Aorta (tissue), 5 donors: ENCODE measurements at regions not wholly inside any gene's neighbourhood (a gene's known extent, or its start where the extent isn't known, plus 50 kb on each side); places are given as distances from the start of the nearest gene placed in this dataset.

ENCODE experiments used
- ATAC-seq: fragments of 200-7000 bp; cut with Tn5 transposase; one replicate; pipeline ENCODE4 v1.9.1; 2022; ENCODE audit warnings: moderate library complexity; ENCODE audit not compliant: low FRiP score
- DNase-seq, 2 donors: peaks; one replicate each; pipeline ENCODE4 v3.0.0-alpha.2; 2020
- H3K27ac ChIP-seq, 2 donors: one replicate each; pipeline ENCODE4 v1.5.1; 2013; ENCODE audit warnings: low read length in 2 of 2, mild to moderate bottlenecking in 2 of 2, moderate library complexity in 2 of 2, control low read depth in 1 of 2, inconsistent platforms in 1 of 2, low read depth in 1 of 2
- H3K27me3 ChIP-seq, 2 donors: one replicate each; pipeline ENCODE4 v1.6.1; 2013; ENCODE audit warnings: control low read depth in 1 of 2, low read length in 1 of 2, mild to moderate bottlenecking in 1 of 2, moderate library complexity in 1 of 2; ENCODE audit not compliant: insufficient read depth in 2 of 2, control insufficient read depth in 1 of 2
- H3K36me3 ChIP-seq, 2 donors: one replicate each; pipeline ENCODE4 v1.6.1; 2013; ENCODE audit warnings: control low read depth in 1 of 2, low read length in 1 of 2, mild to moderate bottlenecking in 1 of 2; ENCODE audit not compliant: insufficient read depth in 2 of 2, control insufficient read depth in 1 of 2
- H3K4me1 ChIP-seq, 2 donors: one replicate each; pipeline ENCODE4 v1.6.1; 2013; ENCODE audit warnings: low read length in 2 of 2, control low read depth in 1 of 2, mild to moderate bottlenecking in 1 of 2, moderate library complexity in 1 of 2; ENCODE audit not compliant: insufficient read depth in 2 of 2, control insufficient read depth in 1 of 2
- H3K4me3 ChIP-seq, 2 donors: one replicate each; pipeline ENCODE4 v1.5.1; 2013; ENCODE audit warnings: low read length in 2 of 2, control low read depth in 1 of 2, mild to moderate bottlenecking in 1 of 2
- H3K9me3 ChIP-seq: one replicate; pipeline ENCODE4 v1.6.1; 2013; ENCODE audit warnings: mild to moderate bottlenecking, low read length; ENCODE audit not compliant: control insufficient read depth
- WGBS, 2 donors: extraction: QIAGEN DNeasy Blood & Tissue Kit; methylation state at CpG; one replicate each; pipeline ENCODE4 v1.1.7; 2013; 5-methylcytosine and 5-hydroxymethylcytosine counted together
- intact Hi-C, 2 donors: fragments of 100-400 bp; cut with DNase I; formaldehyde crosslinking; loops; one replicate each; pipeline versions ENCODE4 v1.14.2 to v1.15.0; 2022
- donor health status: healthy with polysubstance abuse.
- donor health status: Bipolar disorder and iron deficiency.
- donor health status: DM: no; HTN: no; CAD: no.
- donor health status: DM: no; HTN: no; CAD: no.
- donor health status: DM: yes; HTN: yes; CAD: no.

- Histone ChIP-seq H3K9me3 (no peaks in the 10 kb centered on the region), H3K27ac (no peak overlapping the region), H3K36me3 (no peaks in the 10 kb centered on the region), H3K4me3 (no peak overlapping the region), H3K4me1 (no peaks in the 10 kb centered on the region), H3K27me3 (no peaks in the 10 kb centered on the region)
- WGBS, 2 donors: 72 to 86% methylated on average over 5 of the region's 5 CpGs
- intact Hi-C loops: loop anchor here in 1 of 2 donors (10.0 kb wide), 1 partner anchor 138 kb away; the partner anchor contains the start of gene NAMPT
- DNase-seq (no peak), ATAC-seq (no peak)
These were observed 138.3 kb upstream of the NAMPT start for GRCh38 chr7:106423111-106423510.

- H3K36me3 ChIP-seq: no peaks in the 10 kb centered on the region
- H3K27ac ChIP-seq: no peak overlapping the region
- ATAC-seq: peak; percentile 71
- 9 to 17% methylated on average over 6 of the region's 6 CpGs for WGBS, 2 donors
- H3K27me3 ChIP-seq: no peaks in the 10 kb centered on the region
- DNase-seq: peak; percentile 88
- no peak overlapping the region for H3K4me3 ChIP-seq
- H3K4me1 ChIP-seq: no peaks in the 10 kb centered on the region
- intact Hi-C loops: loop anchor here in 1 of 2 donors (10.0 kb wide), 1 partner anchor 136 kb away; the partner anchor contains the start of gene NAMPT
- H3K9me3 ChIP-seq: peaks cover 1% of the 10 kb centered on the region
These were observed 136.5 kb upstream of the NAMPT start for GRCh38 chr7:106421181-106421762.

- Histone ChIP-seq H3K4me3 (no peak overlapping the region), H3K27me3 (no peaks in the 10 kb centered on the region), H3K4me1 (no peaks in the 10 kb centered on the region), H3K9me3 (peaks cover 1% of the 10 kb centered on the region), H3K36me3 (no peaks in the 10 kb centered on the region), H3K27ac (no peak overlapping the region)
- intact Hi-C loops: loop anchor here in 1 of 2 donors (10.0 kb wide), 1 partner anchor 136 kb away; the partner anchor contains the start of gene NAMPT
- WGBS, 2 donors: 53 to 62% methylated on average over 5 of the region's 5 CpGs
- ATAC-seq (no peak), DNase-seq (no peak)
These were observed 136.0 kb upstream of the NAMPT start for GRCh38 chr7:106420736-106421135.

- intact Hi-C loops: loop anchor here in 1 of 2 donors (10.0 kb wide), 1 partner anchor 135 kb away; the partner anchor contains the start of gene NAMPT
- no peaks in the 10 kb centered on the region for H3K36me3 ChIP-seq
- ATAC-seq: no peak
- DNase-seq: no peak
- H3K9me3 ChIP-seq: peaks cover 1% of the 10 kb centered on the region
- H3K27me3 ChIP-seq: no peaks in the 10 kb centered on the region
- WGBS, 2 donors: 84 to 93% methylated on average over 2 of the region's 2 CpGs
- no peak overlapping the region for H3K27ac ChIP-seq
- H3K4me3 ChIP-seq: no peak overlapping the region
- no peaks in the 10 kb centered on the region for H3K4me1 ChIP-seq
These were observed 135.4 kb upstream of the NAMPT start for GRCh38 chr7:106420210-106420609.

GRCh38 chr7:106419455-106420182 is 134.8 kb upstream of the NAMPT start:
- no peak overlapping the region for H3K4me3 ChIP-seq
- no peaks in the 10 kb centered on the region for H3K4me1 ChIP-seq
- intact Hi-C loops: loop anchor here in 1 of 2 donors (10.0 kb wide), 1 partner anchor 135 kb away; the partner anchor contains the start of gene NAMPT
- WGBS, 2 donors: 94 to 96% methylated on average over 9 of the region's 9 CpGs
- no peaks in the 10 kb centered on the region for H3K36me3 ChIP-seq
- DNase-seq (no peak), ATAC-seq (no peak)
- H3K9me3 ChIP-seq: peaks cover 1% of the 10 kb centered on the region
- H3K27me3 ChIP-seq: no peaks in the 10 kb centered on the region
- H3K27ac ChIP-seq: no peak overlapping the region

GRCh38 chr7:106418526-106418925 is 133.7 kb upstream of the NAMPT start:
- H3K27ac ChIP-seq: no peak overlapping the region
- no peaks in the 10 kb centered on the region for H3K4me1 ChIP-seq
- intact Hi-C loops: no loop called here

GRCh38 chr7:106418094-106418493 is 133.3 kb upstream of the NAMPT start:
- intact Hi-C loops: no loop called here
- H3K4me1 ChIP-seq: no peaks in the 10 kb centered on the region

More at GRCh38 chr7:106418526-106418925, 133.7 kb upstream of the NAMPT start:
- Histone ChIP-seq H3K9me3 (peaks cover 1% of the 10 kb centered on the region), H3K4me3 (no peak overlapping the region), H3K27me3 (no peaks in the 10 kb centered on the region), H3K36me3 (no peaks in the 10 kb centered on the region)
- 73 to 75% methylated on average over 2 of the region's 2 CpGs for WGBS, 2 donors
- ATAC-seq: no peak
- peak in 1 of 2 donors; percentile 39 for DNase-seq

GRCh38 chr7:106417273-106417902 is 132.6 kb upstream of the NAMPT start:
- no peaks in the 10 kb centered on the region for H3K36me3 ChIP-seq
- intact Hi-C loops: no loop called here
- H3K4me3 ChIP-seq: no peak overlapping the region
- 64% methylated on average over 6 of the region's 6 CpGs for WGBS, 2 donors
- H3K27me3 ChIP-seq: no peaks in the 10 kb centered on the region
- H3K9me3 ChIP-seq: peaks cover 1% of the 10 kb centered on the region
- H3K4me1 ChIP-seq: no peaks in the 10 kb centered on the region
- ATAC-seq (no peak), DNase-seq (no peak)
- H3K27ac ChIP-seq: no peak overlapping the region

More at GRCh38 chr7:106418094-106418493, 133.3 kb upstream of the NAMPT start:
- Histone ChIP-seq H3K36me3 (no peaks in the 10 kb centered on the region), H3K4me3 (no peak overlapping the region), H3K27me3 (no peaks in the 10 kb centered on the region), H3K27ac (no peak overlapping the region), H3K9me3 (peaks cover 1% of the 10 kb centered on the region)
- DNase-seq (no peak), ATAC-seq (no peak)
- 72 to 92% methylated on average over 1 of the region's 1 CpG for WGBS, 2 donors
